Choroid plexus epithelial cell (primary cell): ENCODE measurements at regions not wholly inside any gene's neighbourhood (a gene's known extent, or its start where the extent isn't known, plus 50 kb on each side); places are given as distances from the start of the nearest gene placed in this dataset.

Experiments
- DNase-seq: peaks from one replicate; pipeline ENCODE4 v3.0.0-alpha.2; 2010; ENCODE audit warnings: low read depth
- H3K4me3 ChIP-seq: 2 replicates; pipeline ENCODE4 v1.5.1; 2011; ENCODE audit warnings: low read depth, mild to moderate bottlenecking, control low read depth, low read length, moderate library complexity
- TF ChIP-seq, protein P1 (sequence below): conservative IDR thresholded peaks from 2 replicates; pipeline ENCODE4 v1.5.1; 2011; ENCODE audit warnings: low read depth, mild to moderate bottlenecking, control low read depth, inconsistent platforms, low read length, moderate library complexity

DNA sequence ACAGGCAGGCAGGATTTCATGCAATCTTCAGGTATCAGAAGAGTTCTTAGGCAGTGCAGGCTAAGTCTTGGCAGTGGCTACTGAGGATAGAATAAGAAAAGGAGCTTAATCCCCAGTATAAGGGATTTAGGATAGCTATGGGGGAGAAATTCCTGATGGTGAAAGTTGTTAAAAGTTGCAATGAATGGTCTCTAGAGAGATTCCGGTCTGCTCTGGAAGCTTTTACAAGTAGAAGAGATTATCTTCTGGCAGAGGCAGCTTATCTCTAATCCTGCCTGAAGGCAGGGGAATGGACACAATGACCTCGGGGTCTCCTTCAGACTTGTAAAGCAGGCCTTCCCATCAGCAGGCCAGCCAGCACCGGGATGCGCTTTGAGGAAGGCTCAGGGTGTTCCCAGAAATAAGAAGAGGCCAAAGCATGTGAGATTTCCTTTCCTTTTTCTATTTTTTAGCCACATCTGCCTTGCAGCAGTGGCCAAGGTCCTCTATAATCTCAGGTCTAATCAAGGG lies 253.9 kb upstream of the KLHL29 start:
- H3K4me3 ChIP-seq, result no peak overlapping the region
- DNase-seq, result no peak
- TF ChIP-seq, protein P1, sequence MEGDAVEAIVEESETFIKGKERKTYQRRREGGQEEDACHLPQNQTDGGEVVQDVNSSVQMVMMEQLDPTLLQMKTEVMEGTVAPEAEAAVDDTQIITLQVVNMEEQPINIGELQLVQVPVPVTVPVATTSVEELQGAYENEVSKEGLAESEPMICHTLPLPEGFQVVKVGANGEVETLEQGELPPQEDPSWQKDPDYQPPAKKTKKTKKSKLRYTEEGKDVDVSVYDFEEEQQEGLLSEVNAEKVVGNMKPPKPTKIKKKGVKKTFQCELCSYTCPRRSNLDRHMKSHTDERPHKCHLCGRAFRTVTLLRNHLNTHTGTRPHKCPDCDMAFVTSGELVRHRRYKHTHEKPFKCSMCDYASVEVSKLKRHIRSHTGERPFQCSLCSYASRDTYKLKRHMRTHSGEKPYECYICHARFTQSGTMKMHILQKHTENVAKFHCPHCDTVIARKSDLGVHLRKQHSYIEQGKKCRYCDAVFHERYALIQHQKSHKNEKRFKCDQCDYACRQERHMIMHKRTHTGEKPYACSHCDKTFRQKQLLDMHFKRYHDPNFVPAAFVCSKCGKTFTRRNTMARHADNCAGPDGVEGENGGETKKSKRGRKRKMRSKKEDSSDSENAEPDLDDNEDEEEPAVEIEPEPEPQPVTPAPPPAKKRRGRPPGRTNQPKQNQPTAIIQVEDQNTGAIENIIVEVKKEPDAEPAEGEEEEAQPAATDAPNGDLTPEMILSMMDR, result no peak

GRCh38 chr2:23132000-23132399 lies 253.0 kb upstream of the KLHL29 start:
- TF ChIP-seq, protein P1, result no peak
- no peak overlapping the region for H3K4me3 ChIP-seq
- no peak for DNase-seq

- H3K4me3 ChIP-seq, result no peak overlapping the region
- TF ChIP-seq, protein P1, result no peak
- no peak for DNase-seq
Observed at GRCh38 chr2:23132823-23133595, 252.0 kb upstream of the KLHL29 start.

GRCh38 chr2:23134726-23135125 lies 250.3 kb upstream of the KLHL29 start:
- no peak overlapping the region for H3K4me3 ChIP-seq
- TF ChIP-seq, protein P1, result no peak
- no peak for DNase-seq

DNA sequence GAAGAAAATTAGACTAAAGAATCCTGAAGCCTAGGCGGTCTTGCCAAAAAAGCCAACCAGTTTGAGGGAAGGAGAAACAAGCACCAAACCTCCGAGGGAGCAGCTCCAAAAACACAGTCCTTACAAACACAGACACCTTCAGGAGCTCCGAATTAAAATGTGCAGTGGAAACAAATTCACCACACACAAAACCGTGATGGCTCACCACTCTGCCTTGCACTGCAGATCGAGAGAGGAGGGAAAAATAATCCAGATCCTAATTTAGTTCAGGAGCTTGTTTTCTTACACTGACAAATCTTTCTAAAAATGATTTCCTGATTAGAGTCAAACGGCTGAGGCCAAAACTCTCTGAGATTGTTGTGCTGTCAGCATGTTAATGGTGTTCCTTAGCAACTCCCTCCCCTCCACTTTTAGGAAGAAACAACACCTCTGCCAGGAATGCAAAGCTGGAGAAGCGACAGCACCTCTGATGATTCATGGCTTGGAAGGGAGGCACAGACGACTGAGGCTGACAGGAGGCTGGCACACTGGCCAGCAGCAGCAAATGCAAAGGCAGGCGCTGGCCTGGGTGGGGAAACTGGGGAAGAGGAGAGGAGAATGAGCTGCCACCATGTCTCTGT lies 249.4 kb upstream of the KLHL29 start:
- TF ChIP-seq, protein P1, result no peak
- no peak overlapping the region for H3K4me3 ChIP-seq
- DNase-seq, result no peak

- no peak for DNase-seq
- no peak overlapping the region for H3K4me3 ChIP-seq
- TF ChIP-seq, protein P1, result no peak
Observed at GRCh38 chr2:23137166-23137565, 247.8 kb upstream of the KLHL29 start.

DNA sequence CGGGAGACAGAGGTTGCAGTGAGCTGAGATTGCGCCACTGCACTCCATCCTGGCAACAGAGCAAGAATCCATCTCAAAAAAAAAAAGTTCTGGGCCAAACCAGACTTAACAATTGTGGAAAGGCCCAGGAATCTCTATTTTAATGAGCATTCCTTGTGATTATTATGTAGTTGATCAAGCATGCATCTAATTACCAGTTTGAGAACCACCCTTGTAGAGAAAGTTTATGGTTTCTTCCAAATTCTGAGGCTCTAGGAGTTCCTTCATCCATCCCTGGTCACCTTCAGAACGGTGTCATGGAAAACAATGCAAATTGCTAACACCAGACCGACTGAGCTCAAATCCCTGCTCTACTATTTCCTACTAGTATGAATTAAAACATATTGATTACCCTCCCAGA lies 246.3 kb upstream of the KLHL29 start:
- no peak for DNase-seq
- TF ChIP-seq, protein P1, result no peak
- no peak overlapping the region for H3K4me3 ChIP-seq
